ENCODE measurements at regions not wholly inside any gene's neighbourhood (a gene's known extent, or its start where the extent isn't known, plus 50 kb on each side); places are given as distances from the start of the nearest gene placed in this dataset.

DNA sequence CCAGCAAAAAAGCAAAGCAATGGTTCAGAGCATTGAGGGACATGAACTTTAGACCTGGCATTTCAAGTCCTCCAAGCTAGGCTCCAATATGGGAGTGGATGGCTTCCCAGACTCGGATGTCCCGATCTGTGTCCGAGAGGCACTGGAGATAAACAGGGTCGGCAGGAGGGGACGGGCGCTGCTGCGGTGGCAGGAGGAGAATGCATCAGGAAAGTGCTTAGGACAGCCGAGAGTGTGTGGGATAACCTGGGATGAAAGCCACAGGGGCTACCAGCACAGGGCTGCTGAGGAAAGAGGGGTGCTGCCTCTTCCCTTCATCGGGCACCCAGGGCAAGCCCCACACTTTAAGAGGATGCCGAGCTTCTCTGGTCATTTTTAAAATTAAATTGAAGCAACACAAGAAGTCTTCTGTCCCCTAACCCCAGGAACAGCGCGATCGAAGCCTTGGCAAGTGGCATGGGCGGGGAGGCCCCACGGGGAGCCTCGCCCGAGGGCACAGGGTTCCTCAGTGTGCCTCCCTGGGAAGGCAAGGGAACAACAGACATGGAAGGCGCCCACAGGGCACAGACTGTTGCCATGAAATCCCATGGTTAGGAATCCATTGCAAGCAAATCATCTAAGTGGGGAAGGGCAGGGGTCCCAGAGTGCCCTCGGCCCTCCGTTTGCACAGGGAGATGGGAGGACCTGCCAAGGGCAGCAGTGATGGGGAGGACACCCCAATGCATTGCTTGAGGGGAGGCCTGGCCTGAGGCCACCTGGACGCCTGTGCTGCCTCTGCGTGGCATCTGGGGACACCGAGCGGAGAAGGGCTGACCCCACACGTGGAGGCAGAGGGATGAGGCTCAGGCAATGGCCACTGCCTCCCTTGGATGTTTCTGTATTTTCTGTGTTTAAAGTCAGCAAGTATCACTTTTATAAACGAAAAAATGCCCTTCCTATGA, 78.5 kb upstream of the GPC1 start:
- H3K4me3 ChIP-seq (replicated peaks in 1 of 2; ENCODE audit: low read depth in 2 of 2, low read length in 2 of 2): no peak overlapping the region
- TF ChIP-seq, protein P1, sequence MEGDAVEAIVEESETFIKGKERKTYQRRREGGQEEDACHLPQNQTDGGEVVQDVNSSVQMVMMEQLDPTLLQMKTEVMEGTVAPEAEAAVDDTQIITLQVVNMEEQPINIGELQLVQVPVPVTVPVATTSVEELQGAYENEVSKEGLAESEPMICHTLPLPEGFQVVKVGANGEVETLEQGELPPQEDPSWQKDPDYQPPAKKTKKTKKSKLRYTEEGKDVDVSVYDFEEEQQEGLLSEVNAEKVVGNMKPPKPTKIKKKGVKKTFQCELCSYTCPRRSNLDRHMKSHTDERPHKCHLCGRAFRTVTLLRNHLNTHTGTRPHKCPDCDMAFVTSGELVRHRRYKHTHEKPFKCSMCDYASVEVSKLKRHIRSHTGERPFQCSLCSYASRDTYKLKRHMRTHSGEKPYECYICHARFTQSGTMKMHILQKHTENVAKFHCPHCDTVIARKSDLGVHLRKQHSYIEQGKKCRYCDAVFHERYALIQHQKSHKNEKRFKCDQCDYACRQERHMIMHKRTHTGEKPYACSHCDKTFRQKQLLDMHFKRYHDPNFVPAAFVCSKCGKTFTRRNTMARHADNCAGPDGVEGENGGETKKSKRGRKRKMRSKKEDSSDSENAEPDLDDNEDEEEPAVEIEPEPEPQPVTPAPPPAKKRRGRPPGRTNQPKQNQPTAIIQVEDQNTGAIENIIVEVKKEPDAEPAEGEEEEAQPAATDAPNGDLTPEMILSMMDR (IDR thresholded peaks at IDR 0.05; ENCODE audit: low read depth, low read length): no peak
- no peak for DNase-seq (ENCODE audit: low read depth in 2 of 2)

DNA sequence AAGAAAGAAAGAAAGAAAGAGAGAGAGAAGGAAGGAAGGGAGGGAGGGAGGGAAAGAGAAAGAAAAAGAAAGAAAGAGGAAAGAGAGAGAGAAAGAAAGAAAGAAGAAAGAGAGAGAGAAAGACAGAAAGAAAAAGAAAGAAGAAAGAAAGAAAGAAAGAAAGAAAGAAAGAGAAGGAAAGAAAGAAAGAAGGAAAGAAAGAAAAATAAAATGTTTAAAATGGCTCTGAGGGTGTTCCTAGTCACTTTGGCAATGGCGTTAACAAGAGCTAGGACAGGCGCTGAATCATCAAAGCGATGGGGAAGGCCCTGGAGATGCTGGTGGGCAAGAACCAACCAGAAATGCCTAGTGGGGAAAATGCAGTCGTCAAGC, 77.8 kb upstream of the GPC1 start:
- no peak for DNase-seq (ENCODE audit: low read depth in 2 of 2)
- no peak overlapping the region for H3K4me3 ChIP-seq (replicated peaks in 1 of 2; ENCODE audit: low read depth in 2 of 2, low read length in 2 of 2)
- TF ChIP-seq, protein P1 (IDR thresholded peaks at IDR 0.05; ENCODE audit: low read depth, low read length): no peak

GRCh38 chr2:240358080-240358479, 77.4 kb upstream of the GPC1 start:
- TF ChIP-seq, protein P1 (IDR thresholded peaks at IDR 0.05; ENCODE audit: low read depth, low read length): no peak
- H3K4me3 ChIP-seq (replicated peaks in 1 of 2; ENCODE audit: low read depth in 2 of 2, low read length in 2 of 2): no peak overlapping the region
- no peak for DNase-seq (ENCODE audit: low read depth in 2 of 2)

GRCh38 chr2:240358821-240359397, 76.6 kb upstream of the GPC1 start:
- DNase-seq (ENCODE audit: low read depth in 2 of 2): no peak
- TF ChIP-seq, protein P1 (IDR thresholded peaks at IDR 0.05; ENCODE audit: low read depth, low read length): no peak
- no peak overlapping the region for H3K4me3 ChIP-seq (replicated peaks in 1 of 2; ENCODE audit: low read depth in 2 of 2, low read length in 2 of 2)

GRCh38 chr2:240359695-240360094, 75.8 kb upstream of the GPC1 start:
- no peak overlapping the region for H3K4me3 ChIP-seq (replicated peaks in 1 of 2; ENCODE audit: low read depth in 2 of 2, low read length in 2 of 2)
- TF ChIP-seq, protein P1 (IDR thresholded peaks at IDR 0.05; ENCODE audit: low read depth, low read length): no peak
- DNase-seq (ENCODE audit: low read depth in 2 of 2): no peak

DNA sequence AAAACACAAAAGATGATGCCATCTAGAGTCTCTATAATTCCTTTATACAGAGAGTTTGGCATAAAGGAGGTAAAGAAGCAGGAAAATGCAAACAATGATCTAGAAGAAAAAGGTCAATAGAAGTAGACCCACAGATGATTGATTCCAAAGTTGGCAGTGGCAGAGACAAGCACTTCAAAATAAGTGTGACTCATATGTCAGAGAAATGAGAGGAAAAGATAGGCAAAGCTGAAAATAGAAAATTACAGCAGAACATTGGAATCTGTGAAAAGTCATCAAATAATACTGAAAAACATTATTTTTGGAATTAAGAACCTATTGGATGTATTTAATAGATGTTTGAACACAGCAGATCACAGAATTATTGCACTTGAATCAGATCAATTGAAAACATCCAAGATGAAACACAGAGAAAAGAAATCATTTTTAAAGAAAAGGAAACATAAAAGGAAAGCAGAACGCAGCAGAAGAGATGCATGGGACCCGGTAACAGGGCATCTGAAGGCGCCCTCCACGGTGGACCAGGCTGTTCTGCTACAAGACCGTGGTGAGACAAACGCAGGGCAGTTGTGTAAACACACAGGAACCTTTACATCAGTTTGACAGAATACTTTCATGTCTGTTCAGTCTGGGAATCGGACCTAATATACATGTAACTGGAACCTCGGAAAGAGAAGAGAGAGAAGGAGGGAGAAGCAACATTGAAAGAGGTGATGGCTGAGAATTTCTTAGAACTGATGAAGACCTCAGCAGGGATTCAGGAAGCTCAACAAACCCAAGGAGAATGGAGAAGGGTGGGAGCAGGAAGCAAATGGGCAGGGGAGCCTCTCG, 74.6 kb upstream of the GPC1 start:
- DNase-seq (ENCODE audit: low read depth in 2 of 2): no peak
- TF ChIP-seq, protein P1 (IDR thresholded peaks at IDR 0.05; ENCODE audit: low read depth, low read length): no peak
- no peak overlapping the region for H3K4me3 ChIP-seq (replicated peaks in 1 of 2; ENCODE audit: low read depth in 2 of 2, low read length in 2 of 2)
